ENCODE measurements at regions not wholly inside any gene's neighbourhood (a gene's known extent, or its start where the extent isn't known, plus 50 kb on each side); places are given as distances from the start of the nearest gene placed in this dataset.

DNA sequence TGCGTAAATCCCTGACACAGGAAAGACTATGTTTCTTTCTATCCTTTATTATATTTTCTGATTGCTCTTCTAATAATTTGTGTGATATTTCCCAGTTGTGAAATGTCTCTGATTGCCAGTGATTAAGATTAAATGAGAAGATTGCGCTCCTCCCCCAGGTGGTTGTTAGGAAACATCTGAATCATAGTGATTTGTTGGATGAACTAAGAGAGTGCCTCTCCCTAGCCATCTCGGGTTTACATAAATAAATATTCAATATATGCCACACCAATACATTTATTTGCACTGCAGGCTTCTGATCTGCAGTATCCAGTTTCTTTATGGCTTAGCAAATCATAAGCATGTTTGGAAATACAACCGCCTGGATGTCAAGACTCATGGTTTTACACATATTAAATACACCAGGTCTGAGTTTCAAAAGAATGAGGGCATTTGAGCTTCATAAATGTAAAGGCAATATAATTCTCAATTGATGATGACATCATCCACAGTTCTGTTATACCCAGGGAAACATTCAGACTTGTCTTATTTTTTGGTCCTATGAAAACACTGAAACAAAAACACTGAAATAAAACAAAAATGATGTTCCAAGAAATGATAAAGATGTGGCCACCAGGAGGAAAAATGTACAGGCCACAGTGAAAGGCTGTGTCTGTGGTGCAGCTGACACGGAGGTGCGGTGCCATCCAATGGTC, 826.7 kb upstream of the ACVR2A start:
- TF ChIP-seq, protein P1, sequence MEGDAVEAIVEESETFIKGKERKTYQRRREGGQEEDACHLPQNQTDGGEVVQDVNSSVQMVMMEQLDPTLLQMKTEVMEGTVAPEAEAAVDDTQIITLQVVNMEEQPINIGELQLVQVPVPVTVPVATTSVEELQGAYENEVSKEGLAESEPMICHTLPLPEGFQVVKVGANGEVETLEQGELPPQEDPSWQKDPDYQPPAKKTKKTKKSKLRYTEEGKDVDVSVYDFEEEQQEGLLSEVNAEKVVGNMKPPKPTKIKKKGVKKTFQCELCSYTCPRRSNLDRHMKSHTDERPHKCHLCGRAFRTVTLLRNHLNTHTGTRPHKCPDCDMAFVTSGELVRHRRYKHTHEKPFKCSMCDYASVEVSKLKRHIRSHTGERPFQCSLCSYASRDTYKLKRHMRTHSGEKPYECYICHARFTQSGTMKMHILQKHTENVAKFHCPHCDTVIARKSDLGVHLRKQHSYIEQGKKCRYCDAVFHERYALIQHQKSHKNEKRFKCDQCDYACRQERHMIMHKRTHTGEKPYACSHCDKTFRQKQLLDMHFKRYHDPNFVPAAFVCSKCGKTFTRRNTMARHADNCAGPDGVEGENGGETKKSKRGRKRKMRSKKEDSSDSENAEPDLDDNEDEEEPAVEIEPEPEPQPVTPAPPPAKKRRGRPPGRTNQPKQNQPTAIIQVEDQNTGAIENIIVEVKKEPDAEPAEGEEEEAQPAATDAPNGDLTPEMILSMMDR (conservative IDR thresholded peaks at IDR 0.05; ENCODE audit: low read depth, low read length) = no peak
- TF ChIP-seq EZH2phosphoT487 (IDR thresholded peaks at IDR 0.05; ENCODE audit: borderline replicate concordance, low read length) (no peak), EZH2 (IDR thresholded peaks at IDR 0.05; ENCODE audit: low read length, unreplicated experiment) (no peak)

All from PC-3 (cell line).